Endothelial cell of umbilical vein (primary cell): ENCODE measurements at regions not wholly inside any gene's neighbourhood (a gene's known extent, or its start where the extent isn't known, plus 50 kb on each side); places are given as distances from the start of the nearest gene placed in this dataset.

Experiments used
- BruUV-seq: library from RNA; stranded (reverse); fragments of 400-500 nt; replicated peaks from 2 replicates; lab custom pipeline; 2021; lab: Mats Ljungman, UMichigan
- CTCF ChIA-PET: fragments of 300-600, 350-600 bp; sonication (Branson Sonifier 250); formaldehyde crosslinking; loops from one replicate; lab custom pipeline; 2021; ENCODE audit warnings: antibody characterized with exemption, inconsistent platforms; lab: Charles Lee
- POLR2A ChIA-PET: fragments of 300-600, 350-600 bp; sonication (Branson Sonifier 250); formaldehyde crosslinking; loops from one replicate; lab custom pipeline; 2021; ENCODE audit warnings: antibody characterized with exemption, inconsistent platforms; lab: Charles Lee
- DNase-seq: peaks from one replicate; pipeline ENCODE4 v3.0.0-alpha.2; 2011; ENCODE audit warnings: low read depth, low spot score
- FAIRE-seq: peaks from 2 replicates; lab custom pipeline; 2011; peaks lifted over from hg19 to GRCh38; lab: Jason Lieb, UNC
- H2AFZ ChIP-seq: 2 replicates; pipeline ENCODE4 v1.6.0; 2012; ENCODE audit warnings: low read depth, low read length, control low read depth, inconsistent platforms
- H3K27ac ChIP-seq: 2 replicates; pipeline ENCODE4 v1.5.1; 2011; ENCODE audit warnings: low read depth, mild to moderate bottlenecking, control low read depth, low read length, moderate library complexity; ENCODE audit not compliant: insufficient read depth
- H3K27me3 ChIP-seq, 2 experiments: 2 replicates each; pipeline versions ENCODE4 v1.6.0 to v1.6.1; 2011; ENCODE audit warnings: low read length in 2 of 2, mixed read lengths in 1 of 2; ENCODE audit not compliant: control insufficient read depth in 2 of 2, insufficient read depth in 2 of 2
- H3K36me3 ChIP-seq, 2 experiments: 2 replicates in 1 of 2; 3 replicates in 1 of 2; pipeline ENCODE4 v1.5.1; 2011; ENCODE audit warnings: low read length in 2 of 2, mild to moderate bottlenecking in 1 of 2, moderate library complexity in 1 of 2; ENCODE audit not compliant: control insufficient read depth in 2 of 2, insufficient read depth in 2 of 2; ENCODE audit errors: extremely low read depth in 1 of 2
- H3K4me1 ChIP-seq: 3 replicates; pipeline ENCODE4 v1.5.1; 2011; ENCODE audit warnings: mild to moderate bottlenecking, low read length; ENCODE audit not compliant: control insufficient read depth, insufficient read depth; ENCODE audit errors: extremely low read depth
- H3K4me2 ChIP-seq: 2 replicates; pipeline ENCODE4 v1.6.1; 2011; ENCODE audit warnings: low read length, control low read depth, mixed read lengths; ENCODE audit not compliant: insufficient read depth
- H3K4me3 ChIP-seq, 3 experiments: fragments of 200-600 bp in 1 of 3; sonication (generic), shearing (Covaris generic) in 1 of 3; replicated peaks in 1 of 3; 2 replicates each; pipeline ENCODE4 v1.5.1; 2011 to 2016; ENCODE audit warnings: control low read depth in 3 of 3, low read length in 3 of 3, mild to moderate bottlenecking in 2 of 3, inconsistent platforms in 1 of 3, low read depth in 1 of 3, moderate library complexity in 1 of 3; ENCODE audit not compliant: insufficient read depth in 1 of 3
- H3K79me2 ChIP-seq: 2 replicates; pipeline ENCODE4 v1.6.0; 2012; ENCODE audit warnings: low read length, inconsistent platforms; ENCODE audit not compliant: control insufficient read depth, insufficient read depth
- H3K9ac ChIP-seq: replicated peaks from 2 replicates; pipeline ENCODE3; 2011; ENCODE audit warnings: low read length, control low read depth; ENCODE audit not compliant: insufficient read depth; ENCODE audit errors: extremely low read depth
- H3K9me1 ChIP-seq: replicated peaks from 3 replicates; pipeline ENCODE4 v1.6.0; 2011; ENCODE audit warnings: mild to moderate bottlenecking, low read length; ENCODE audit not compliant: control insufficient read depth, insufficient read depth; ENCODE audit errors: extremely low read depth
- H3K9me3 ChIP-seq: replicated peaks from 2 replicates; pipeline ENCODE4 v1.5.1; 2012; ENCODE audit warnings: low read length, inconsistent platforms; ENCODE audit not compliant: control insufficient read depth, insufficient read depth
- H4K20me1 ChIP-seq: replicated peaks from 2 replicates; pipeline ENCODE3; 2011; ENCODE audit warnings: mild to moderate bottlenecking, low read length; ENCODE audit not compliant: control insufficient read depth, insufficient read depth; ENCODE audit errors: extremely low read depth
- EZH2 ChIP-seq: IDR thresholded peaks from 2 replicates; pipeline ENCODE4 v1.6.1; 2012; ENCODE audit warnings: borderline replicate concordance, low read depth, mild to moderate bottlenecking, moderate library complexity, low read length, inconsistent platforms; ENCODE audit not compliant: severe bottlenecking
- FOS ChIP-seq: IDR thresholded peaks from 2 replicates; pipeline ENCODE4 v1.6.1; 2011; ENCODE audit warnings: mild to moderate bottlenecking, low read length, moderate library complexity, borderline replicate concordance; ENCODE audit not compliant: insufficient read depth
- GATA2 ChIP-seq: IDR thresholded peaks from 2 replicates; pipeline ENCODE4 v1.7.0; 2011; ENCODE audit warnings: low read depth, mild to moderate bottlenecking, moderate library complexity, mixed read lengths, low read length; ENCODE audit not compliant: insufficient read length, insufficient read depth
- JUN ChIP-seq: IDR thresholded peaks from 2 replicates; pipeline ENCODE4 v1.6.1; 2011; ENCODE audit warnings: borderline replicate concordance, low read depth; ENCODE audit not compliant: insufficient read length, insufficient read depth
- MYC ChIP-seq: IDR thresholded peaks from one replicate; pipeline ENCODE4 v1.6.1; 2011; ENCODE audit warnings: mild to moderate bottlenecking, low read depth, low read length
- POLR2A ChIP-seq: IDR thresholded peaks from 2 replicates; pipeline ENCODE4 v1.6.1; 2012; ENCODE audit warnings: low read depth, mild to moderate bottlenecking, control low read depth, low read length
- POLR2AphosphoS5 ChIP-seq: IDR thresholded peaks from 2 replicates; pipeline ENCODE4 v1.6.1; 2012; ENCODE audit warnings: low read depth, mild to moderate bottlenecking, control low read depth, low read length, moderate library complexity; ENCODE audit not compliant: insufficient read depth
- dilution Hi-C: fragments of 300-500 bp; cut with MboI; formaldehyde crosslinking; loops from one replicate; pipeline ENCODE4 v1.15.0; 2019; ENCODE audit warnings: low sequenced_read_pairs; ENCODE audit not compliant: extremely low pct_ligation_motif_present
- intact Hi-C: fragments of 100-400 bp; cut with micrococcal nuclease; formaldehyde crosslinking; loops from one replicate; pipeline ENCODE4 v1.10.0; 2022
- TF ChIP-seq, protein P1 (sequence below): IDR thresholded peaks from 2 replicates; pipeline ENCODE4 v1.6.1; 2011; ENCODE audit not compliant: insufficient read depth, insufficient read length
- TF ChIP-seq, protein P2 (sequence below), 2 donors: IDR thresholded peaks; 1 replicate in 1 of 2; 2 replicates in 1 of 2; pipeline ENCODE4 v1.5.1; 2011; ENCODE audit warnings: low read length in 2 of 2, mild to moderate bottlenecking in 2 of 2, moderate library complexity in 2 of 2, control low read depth in 1 of 2, inconsistent platforms in 1 of 2, low read depth in 1 of 2; ENCODE audit not compliant: insufficient read depth in 1 of 2; ENCODE audit errors: extremely low read depth in 1 of 2

GRCh38 chr7:41122256-41122987 lies 580.5 kb downstream of the INHBA start:
- dilution Hi-C loops = no loop called here

More at GRCh38 chr7:41122256-41122987, 580.5 kb downstream of the INHBA start:
- no peak overlapping the region for H2AFZ ChIP-seq
- POLR2A ChIA-PET = no interaction called here
- H3K4me1 ChIP-seq = no peaks in the 10 kb centered on the region
- no peak overlapping the region for H3K4me3 ChIP-seq
- intact Hi-C loops = no loop called here
- no peak overlapping the region for H3K4me2 ChIP-seq
- H3K27me3 ChIP-seq = no peaks in the 10 kb centered on the region
- no peaks in the 10 kb centered on the region for H3K9me3 ChIP-seq
- H3K9ac ChIP-seq = no peak overlapping the region
- H3K79me2 ChIP-seq = no peaks in the 10 kb centered on the region
- H3K27ac ChIP-seq = no peak overlapping the region
- BruUV-seq = no TSS peak
- TF ChIP-seq, protein P1, sequence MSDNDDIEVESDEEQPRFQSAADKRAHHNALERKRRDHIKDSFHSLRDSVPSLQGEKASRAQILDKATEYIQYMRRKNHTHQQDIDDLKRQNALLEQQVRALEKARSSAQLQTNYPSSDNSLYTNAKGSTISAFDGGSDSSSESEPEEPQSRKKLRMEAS = no peak
- TF ChIP-seq EZH2 (no peak), POLR2AphosphoS5 (no peak), FOS (no peak), MYC (no peak), GATA2 (no peak), POLR2A (no peak), JUN (no peak)
- TF ChIP-seq, protein P2, sequence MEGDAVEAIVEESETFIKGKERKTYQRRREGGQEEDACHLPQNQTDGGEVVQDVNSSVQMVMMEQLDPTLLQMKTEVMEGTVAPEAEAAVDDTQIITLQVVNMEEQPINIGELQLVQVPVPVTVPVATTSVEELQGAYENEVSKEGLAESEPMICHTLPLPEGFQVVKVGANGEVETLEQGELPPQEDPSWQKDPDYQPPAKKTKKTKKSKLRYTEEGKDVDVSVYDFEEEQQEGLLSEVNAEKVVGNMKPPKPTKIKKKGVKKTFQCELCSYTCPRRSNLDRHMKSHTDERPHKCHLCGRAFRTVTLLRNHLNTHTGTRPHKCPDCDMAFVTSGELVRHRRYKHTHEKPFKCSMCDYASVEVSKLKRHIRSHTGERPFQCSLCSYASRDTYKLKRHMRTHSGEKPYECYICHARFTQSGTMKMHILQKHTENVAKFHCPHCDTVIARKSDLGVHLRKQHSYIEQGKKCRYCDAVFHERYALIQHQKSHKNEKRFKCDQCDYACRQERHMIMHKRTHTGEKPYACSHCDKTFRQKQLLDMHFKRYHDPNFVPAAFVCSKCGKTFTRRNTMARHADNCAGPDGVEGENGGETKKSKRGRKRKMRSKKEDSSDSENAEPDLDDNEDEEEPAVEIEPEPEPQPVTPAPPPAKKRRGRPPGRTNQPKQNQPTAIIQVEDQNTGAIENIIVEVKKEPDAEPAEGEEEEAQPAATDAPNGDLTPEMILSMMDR (IDR thresholded peaks at IDR 0.05; ENCODE audit: extremely low read depth in 1 of 2, insufficient read depth in 1 of 2, low read depth in 1 of 2, low read length in 2 of 2) = no peak
- no peak for DNase-seq
- FAIRE-seq = no peak
- CTCF ChIA-PET = no interaction called here
- H3K36me3 ChIP-seq = no peaks in the 10 kb centered on the region
- no peaks in the 10 kb centered on the region for H4K20me1 ChIP-seq
- no peaks in the 10 kb centered on the region for H3K9me1 ChIP-seq
